Activated CD4-positive, alpha-beta memory T cell treated with anti-CD3 and anti-CD28 coated beads, Interleukin-2, amount 10 ng/mL, durations not matched to agents 7 days and 5 days (primary cell): ENCODE measurements at regions not wholly inside any gene's neighbourhood (a gene's known extent, or its start where the extent isn't known, plus 50 kb on each side); places are given as distances from the start of the nearest gene placed in this dataset.
"Not testable (repeated sequence)": the region's sequence is repeated elsewhere in the genome, so short reads cannot be mapped to it uniquely, and the experiment has no call there.

ENCODE experiments used
- CTCF ChIA-PET: fragments of 350-600 bp; sonication (Branson Sonifier 250); formaldehyde crosslinking; loops from one replicate; lab custom pipeline; 2021; ENCODE audit warnings: antibody characterized with exemption, inconsistent platforms; lab: Charles Lee
- POLR2A ChIA-PET: fragments of 350-600 bp; sonication (Branson Sonifier 250); formaldehyde crosslinking; loops from one replicate; lab custom pipeline; 2021; ENCODE audit warnings: antibody characterized with exemption; lab: Charles Lee
- DNase-seq: peaks from one replicate; pipeline ENCODE4 v3.0.0-alpha.2; 2020
- H3K27ac Mint-ChIP-seq: one replicate; pipeline ENCODE4 v1.8.0; 2021; ENCODE audit warnings: mild to moderate bottlenecking, mixed read lengths
- H3K27me3 Mint-ChIP-seq: one replicate; pipeline ENCODE4 v1.8.0; 2021; ENCODE audit warnings: mixed read lengths
- H3K36me3 Mint-ChIP-seq: one replicate; pipeline ENCODE4 v1.8.0; 2021; ENCODE audit warnings: low read depth, mixed read lengths
- H3K4me1 Mint-ChIP-seq: one replicate; pipeline ENCODE4 v1.8.0; 2021; ENCODE audit warnings: mixed read lengths
- H3K4me3 Mint-ChIP-seq: one replicate; pipeline ENCODE4 v1.8.0; 2021; ENCODE audit warnings: mild to moderate bottlenecking, mixed read lengths
- H3K9me3 Mint-ChIP-seq: one replicate; pipeline ENCODE4 v1.8.0; 2021; ENCODE audit warnings: mixed read lengths

- POLR2A ChIA-PET, result no interaction called here
- no peak for DNase-seq
Measured at GRCh38 chr10:37495415-37495814, 362.0 kb downstream of the ZNF248 start.

GRCh38 chr10:37493185-37493796, 364.1 kb downstream of the ZNF248 start:
- H3K4me1 Mint-ChIP-seq, POLR2A ChIA-PET, CTCF ChIA-PET, DNase-seq, H3K27me3 Mint-ChIP-seq, H3K27ac Mint-ChIP-seq, H3K4me3 Mint-ChIP-seq, H3K9me3 Mint-ChIP-seq, H3K36me3 Mint-ChIP-seq: not testable (repeated sequence)

More at GRCh38 chr10:37495415-37495814, 362.0 kb downstream of the ZNF248 start:
- no peak overlapping the region for H3K27ac Mint-ChIP-seq
- H3K27me3 Mint-ChIP-seq, result no peaks in the 10 kb centered on the region
- no peak overlapping the region for H3K4me3 Mint-ChIP-seq
- no peaks in the 10 kb centered on the region for H3K4me1 Mint-ChIP-seq
- H3K9me3 Mint-ChIP-seq, result peaks cover 3% of the 10 kb centered on the region
- CTCF ChIA-PET, result no interaction called here
- H3K36me3 Mint-ChIP-seq, result no peaks in the 10 kb centered on the region

GRCh38 chr10:37490266-37490665, 364.9 kb downstream of the ANKRD30A start:
- POLR2A ChIA-PET, result no interaction called here
- Mint-ChIP-seq H3K27me3 (no peaks in the 10 kb centered on the region), H3K36me3 (no peaks in the 10 kb centered on the region), H3K27ac (no peak overlapping the region), H3K9me3 (peaks cover 9% of the 10 kb centered on the region), H3K4me1 (no peaks in the 10 kb centered on the region), H3K4me3 (no peak overlapping the region)
- CTCF ChIA-PET, result no interaction called here
- DNase-seq, result no peak

GRCh38 chr10:37489658-37490003, 364.2 kb downstream of the ANKRD30A start:
- Mint-ChIP-seq H3K4me1 (no peaks in the 10 kb centered on the region), H3K27ac (no peak overlapping the region), H3K36me3 (no peaks in the 10 kb centered on the region), H3K9me3 (peaks cover 9% of the 10 kb centered on the region), H3K4me3 (no peak overlapping the region), H3K27me3 (no peaks in the 10 kb centered on the region)
- DNase-seq, result no peak
- POLR2A ChIA-PET, result no interaction called here
- CTCF ChIA-PET, result no interaction called here

- Mint-ChIP-seq H3K9me3 (peaks cover 9% of the 10 kb centered on the region), H3K4me3 (no peak overlapping the region), H3K27ac (no peak overlapping the region), H3K36me3 (no peaks in the 10 kb centered on the region), H3K4me1 (no peaks in the 10 kb centered on the region), H3K27me3 (no peaks in the 10 kb centered on the region)
- CTCF ChIA-PET, result no interaction called here
- POLR2A ChIA-PET, result no interaction called here
- DNase-seq, result no peak
Measured at GRCh38 chr10:37488792-37489657, 363.6 kb downstream of the ANKRD30A start.

- H3K9me3 Mint-ChIP-seq, H3K27me3 Mint-ChIP-seq, DNase-seq, H3K27ac Mint-ChIP-seq, POLR2A ChIA-PET, H3K4me3 Mint-ChIP-seq, CTCF ChIA-PET, H3K4me1 Mint-ChIP-seq, H3K36me3 Mint-ChIP-seq: not testable (repeated sequence)
Measured at GRCh38 chr10:37480596-37480995, 355.2 kb downstream of the ANKRD30A start.

- ChIA-PET CTCF (no interaction called here), POLR2A (no interaction called here)
- Mint-ChIP-seq H3K36me3 (no peaks in the 10 kb centered on the region), H3K27me3 (no peaks in the 10 kb centered on the region), H3K4me3 (no peak overlapping the region), H3K4me1 (no peaks in the 10 kb centered on the region), H3K9me3 (peaks cover 8% of the 10 kb centered on the region), H3K27ac (no peak overlapping the region)
- no peak for DNase-seq
Measured at GRCh38 chr10:37479469-37479868, 354.1 kb downstream of the ANKRD30A start.

GRCh38 chr10:37478381-37478780, 353.0 kb downstream of the ANKRD30A start:
- H3K9me3 Mint-ChIP-seq, result peaks cover 10% of the 10 kb centered on the region
- H3K27ac Mint-ChIP-seq, result no peak overlapping the region
- H3K27me3 Mint-ChIP-seq, result no peaks in the 10 kb centered on the region
- H3K4me3 Mint-ChIP-seq, result no peak overlapping the region
- ChIA-PET POLR2A (no interaction called here), CTCF (no interaction called here)
- no peaks in the 10 kb centered on the region for H3K4me1 Mint-ChIP-seq
- no peaks in the 10 kb centered on the region for H3K36me3 Mint-ChIP-seq
- no peak for DNase-seq

- no peaks in the 10 kb centered on the region for H3K27me3 Mint-ChIP-seq
- no peaks in the 10 kb centered on the region for H3K4me1 Mint-ChIP-seq
- H3K9me3 Mint-ChIP-seq, result peaks cover 14% of the 10 kb centered on the region
- DNase-seq, result no peak
- ChIA-PET CTCF (no interaction called here), POLR2A (no interaction called here)
- H3K36me3 Mint-ChIP-seq, result no peaks in the 10 kb centered on the region
- H3K4me3 Mint-ChIP-seq, result no peak overlapping the region
- H3K27ac Mint-ChIP-seq, result no peak overlapping the region
Measured at GRCh38 chr10:37476285-37476684, 350.9 kb downstream of the ANKRD30A start.

GRCh38 chr10:37474645-37475044, 349.2 kb downstream of the ANKRD30A start:
- Mint-ChIP-seq H3K27me3 (no peaks in the 10 kb centered on the region), H3K9me3 (peaks cover 17% of the 10 kb centered on the region), H3K4me1 (no peaks in the 10 kb centered on the region), H3K27ac (no peak overlapping the region), H3K36me3 (no peaks in the 10 kb centered on the region), H3K4me3 (no peak overlapping the region)
- POLR2A ChIA-PET, result no interaction called here
- CTCF ChIA-PET, result no interaction called here
- no peak for DNase-seq

GRCh38 chr10:37473906-37474305, 348.5 kb downstream of the ANKRD30A start:
- Mint-ChIP-seq H3K9me3 (peaks cover 15% of the 10 kb centered on the region), H3K27ac (no peak overlapping the region), H3K36me3 (no peaks in the 10 kb centered on the region), H3K4me3 (no peak overlapping the region), H3K27me3 (no peaks in the 10 kb centered on the region), H3K4me1 (no peaks in the 10 kb centered on the region)
- ChIA-PET CTCF (no interaction called here), POLR2A (no interaction called here)
- no peak for DNase-seq

GRCh38 chr10:37467246-37467645, 341.8 kb downstream of the ANKRD30A start:
- POLR2A ChIA-PET, result no interaction called here
- Mint-ChIP-seq H3K27ac (no peak overlapping the region), H3K36me3 (no peaks in the 10 kb centered on the region), H3K9me3 (peaks cover 8% of the 10 kb centered on the region), H3K27me3 (no peaks in the 10 kb centered on the region), H3K4me1 (no peaks in the 10 kb centered on the region), H3K4me3 (no peak overlapping the region)
- no peak for DNase-seq
- CTCF ChIA-PET, result no interaction called here

GRCh38 chr10:37456456-37456855, 331.1 kb downstream of the ANKRD30A start:
- CTCF ChIA-PET, result interaction anchor here (0.6 kb wide), 1 partner anchor 867 kb away, joined by 3 read pairs; no protein-coding TSS in a partner anchor
- POLR2A ChIA-PET, result no interaction called here
- DNase-seq, result no peak
- Mint-ChIP-seq H3K4me3 (no peak overlapping the region), H3K9me3 (peaks cover 14% of the 10 kb centered on the region), H3K36me3 (no peaks in the 10 kb centered on the region), H3K4me1 (no peaks in the 10 kb centered on the region), H3K27me3 (no peaks in the 10 kb centered on the region), H3K27ac (no peak overlapping the region)

- Mint-ChIP-seq H3K27me3 (no peaks in the 10 kb centered on the region), H3K27ac (no peak overlapping the region), H3K4me1 (no peaks in the 10 kb centered on the region), H3K36me3 (no peaks in the 10 kb centered on the region), H3K9me3 (peaks cover 8% of the 10 kb centered on the region), H3K4me3 (no peak overlapping the region)
- POLR2A ChIA-PET, result no interaction called here
- no peak for DNase-seq
- CTCF ChIA-PET, result no interaction called here
Measured at GRCh38 chr10:37448161-37448560, 322.8 kb downstream of the ANKRD30A start.
